HCT116 (cell line): ENCODE measurements at regions not wholly inside any gene's neighbourhood (a gene's known extent, or its start where the extent isn't known, plus 50 kb on each side); places are given as distances from the start of the nearest gene placed in this dataset.

Source experiments
- ATAC-seq: fragments of 200-7000 bp; cut with Tn5 transposase; 2 replicates; pipeline ENCODE4 v1.9.1; 2020; ENCODE audit warnings: mild to moderate bottlenecking, moderate library complexity
- BruUV-seq: library from RNA; stranded (reverse); fragments of 400-500 nt; replicated peaks from 2 replicates; lab custom pipeline; 2021; lab: Mats Ljungman, UMichigan
- CTCF ChIA-PET: fragments of 300-600 bp; sonication (Branson Sonifier 250); formaldehyde crosslinking; loops from one replicate; lab custom pipeline; 2021; ENCODE audit warnings: antibody characterized with exemption; lab: Charles Lee
- POLR2A ChIA-PET: fragments of 300-600, 350-600 bp; sonication (Branson Sonifier 250); formaldehyde crosslinking; loops from one replicate; lab custom pipeline; 2021; ENCODE audit warnings: antibody characterized with exemption; lab: Charles Lee
- RAD21 ChIA-PET, 2 experiments: fragments of 300-600 bp; sonication (Branson Sonifier 250); formaldehyde crosslinking; loops; one replicate each; lab custom pipeline; 2023; ENCODE audit warnings: low total read pairs in 2 of 2; ENCODE audit not compliant: uncharacterized antibody in 2 of 2, unreplicated experiment in 2 of 2, low non-redundant PET in 1 of 2; lab: Charles Lee
- DNase-seq: peaks from one replicate; pipeline ENCODE4 v3.0.0-alpha.2; 2010; ENCODE audit warnings: low read depth, low spot score
- H2AFZ ChIP-seq: fragments of 200-600 bp; shearing (Covaris generic), sonication (generic); 2 replicates; pipeline ENCODE4 v1.6.1; 2017; ENCODE audit warnings: low read depth, mixed run types, mixed read lengths, antibody characterized with exemption, low read length; ENCODE audit not compliant: poor library complexity, severe bottlenecking
- H3K27ac ChIP-seq: 2 replicates; pipeline ENCODE4 v1.5.1; 2012; ENCODE audit warnings: low read depth, low read length
- H3K27me3 ChIP-seq: fragments of 200-600 bp; sonication (generic); 2 replicates; pipeline ENCODE4 v1.6.1; 2016; ENCODE audit warnings: mixed run types, low read length, mixed read lengths; ENCODE audit not compliant: insufficient read depth
- H3K36me3 ChIP-seq, 2 experiments: fragments of 200-500 bp in 1 of 2; fragments of 200-600 bp in 1 of 2; sonication (Bioruptor generic) in 1 of 2; sonication (generic) in 1 of 2; 2 replicates each; pipeline versions ENCODE4 v1.5.1 to v1.6.1; 2014 to 2016; ENCODE audit warnings: low read length in 2 of 2, inconsistent platforms in 1 of 2, mixed read lengths in 1 of 2, mixed run types in 1 of 2; ENCODE audit not compliant: insufficient read depth in 2 of 2, control insufficient read depth in 1 of 2
- H3K4me1 ChIP-seq, 2 experiments: fragments of 200-600 bp in 1 of 2; sonication (generic) in 1 of 2; 2 replicates each; pipeline versions ENCODE4 v1.5.1 to v1.6.1; 2012 to 2017; ENCODE audit warnings: low read length in 2 of 2, inconsistent platforms in 1 of 2, mild to moderate bottlenecking in 1 of 2, mixed read lengths in 1 of 2, mixed run types in 1 of 2, moderate library complexity in 1 of 2; ENCODE audit not compliant: insufficient read depth in 2 of 2, control insufficient read depth in 1 of 2
- H3K4me2 ChIP-seq: fragments of 200-600 bp; sonication (generic); 2 replicates; pipeline ENCODE4 v1.6.1; 2017; ENCODE audit warnings: mixed run types, low read length, mixed read lengths
- H3K4me3 ChIP-seq, 2 experiments: fragments of 200-600 bp in 1 of 2; sonication (generic) in 1 of 2; replicated peaks in 1 of 2; 2 replicates each; pipeline ENCODE4 v1.5.1; 2011 to 2016; ENCODE audit warnings: low read length in 2 of 2, control low read depth in 1 of 2, low read depth in 1 of 2, mild to moderate bottlenecking in 1 of 2, mixed read lengths in 1 of 2, mixed run types in 1 of 2
- H3K79me2 ChIP-seq: fragments of 200-600 bp; sonication (generic); 2 replicates; pipeline ENCODE4 v1.6.1; 2017; ENCODE audit warnings: mild to moderate bottlenecking, mixed run types, low read length, moderate library complexity, mixed read lengths; ENCODE audit not compliant: insufficient read depth
- H3K9ac ChIP-seq: fragments of 200-600 bp; sonication (generic); 2 replicates; pipeline ENCODE4 v1.6.1; 2016; ENCODE audit warnings: low read length, mixed read lengths
- H3K9me2 ChIP-seq: fragments of 200-600 bp; sonication (generic), shearing (Covaris generic); 2 replicates; pipeline ENCODE4 v1.6.1; 2017; ENCODE audit warnings: mixed run types, mild to moderate bottlenecking, moderate library complexity; ENCODE audit not compliant: insufficient read depth
- H3K9me3 ChIP-seq, 2 experiments: fragments of 200-500 bp in 1 of 2; fragments of 200-600 bp in 1 of 2; sonication (Bioruptor generic) in 1 of 2; sonication (generic) in 1 of 2; 2 replicates each; pipeline ENCODE4 v1.6.1; 2014 to 2017; ENCODE audit warnings: low read length in 2 of 2, mixed read lengths in 2 of 2, inconsistent platforms in 1 of 2, low read depth in 1 of 2, mild to moderate bottlenecking in 1 of 2, mixed run types in 1 of 2, moderate library complexity in 1 of 2; ENCODE audit not compliant: control insufficient read depth in 1 of 2, insufficient read depth in 1 of 2
- H4K20me1 ChIP-seq: fragments of 200-600 bp; sonication (generic), shearing (Covaris generic); 2 replicates; pipeline ENCODE4 v1.6.1; 2017; ENCODE audit warnings: mixed run types, mild to moderate bottlenecking, moderate library complexity; ENCODE audit not compliant: insufficient read depth
- CBX3 ChIP-seq: IDR thresholded peaks from 2 replicates; pipeline ENCODE4 v1.6.1; 2012; ENCODE audit warnings: low read depth
- EZH2 ChIP-seq: fragments of 200-600 bp; sonication (generic); IDR thresholded peaks from 2 replicates; pipeline ENCODE4 v1.6.1; 2017; ENCODE audit warnings: antibody characterized with exemption, mixed run types
- EZH2phosphoT487 ChIP-seq: fragments of 200-600 bp; IDR thresholded peaks from 2 replicates; pipeline ENCODE4 v1.6.1; 2018; ENCODE audit warnings: antibody characterized with exemption, borderline replicate concordance
- JUND ChIP-seq: IDR thresholded peaks from 2 replicates; pipeline ENCODE4 v1.6.1; 2012
- POLR2AphosphoS5 ChIP-seq: IDR thresholded peaks from 2 replicates; pipeline ENCODE4 v1.6.1; 2011; ENCODE audit warnings: mild to moderate bottlenecking, low read depth, low read length, moderate library complexity
- RAD21 ChIP-seq: IDR thresholded peaks from 2 replicates; pipeline ENCODE4 v1.6.1; 2012; ENCODE audit warnings: low read depth, mild to moderate bottlenecking
- SP1 ChIP-seq: IDR thresholded peaks from 2 replicates; pipeline ENCODE4 v1.6.1; 2012; ENCODE audit warnings: low read depth
- TCF7L2 ChIP-seq: IDR thresholded peaks from 2 replicates; pipeline ENCODE4 v1.7.0; 2011; ENCODE audit warnings: borderline replicate concordance, inconsistent platforms; ENCODE audit not compliant: insufficient read depth, insufficient read length; ENCODE audit errors: extremely low read depth
- ZFX ChIP-seq: fragments of 450-650 bp; IDR thresholded peaks from 2 replicates; pipeline ENCODE4 v1.6.1; 2017
- ZNF274 ChIP-seq: fragments of 200-500 bp; sonication (Bioruptor generic); IDR thresholded peaks from 2 replicates; pipeline ENCODE4 v1.6.1; 2014; ENCODE audit warnings: mild to moderate bottlenecking, low read depth, low read length, inconsistent platforms
- intact Hi-C: fragments of 100-400 bp; cut with micrococcal nuclease; formaldehyde crosslinking; loops from 2 replicates; pipeline ENCODE4 v1.10.0; 2022
- TF ChIP-seq, protein P1 (sequence below): IDR thresholded peaks from 2 replicates; pipeline ENCODE4 v1.6.1; 2012; ENCODE audit warnings: low read depth
- TF ChIP-seq, protein P2 (sequence below): IDR thresholded peaks from 2 replicates; pipeline ENCODE4 v1.6.1; 2011; ENCODE audit warnings: mild to moderate bottlenecking, low read length, moderate library complexity; ENCODE audit not compliant: insufficient replicate concordance; ENCODE audit errors: extremely low read depth
- TF ChIP-seq, protein P3 (sequence below), 3 experiments: fragments of 200-600 bp in 1 of 3; sonication (generic) in 1 of 3; IDR thresholded peaks in 2 of 3; conservative IDR thresholded peaks in 1 of 3; 2 replicates each; pipeline ENCODE4 v1.5.1; 2012 to 2017; ENCODE audit warnings: low read depth in 2 of 3, low read length in 2 of 3, antibody characterized with exemption in 1 of 3, borderline replicate concordance in 1 of 3, control low read depth in 1 of 3, mild to moderate bottlenecking in 1 of 3, mixed read lengths in 1 of 3, mixed run types in 1 of 3, moderate library complexity in 1 of 3; ENCODE audit not compliant: insufficient read depth in 1 of 3
- TF ChIP-seq, protein P4 (sequence below): IDR thresholded peaks from 2 replicates; pipeline ENCODE4 v1.6.1; 2012

DNA sequence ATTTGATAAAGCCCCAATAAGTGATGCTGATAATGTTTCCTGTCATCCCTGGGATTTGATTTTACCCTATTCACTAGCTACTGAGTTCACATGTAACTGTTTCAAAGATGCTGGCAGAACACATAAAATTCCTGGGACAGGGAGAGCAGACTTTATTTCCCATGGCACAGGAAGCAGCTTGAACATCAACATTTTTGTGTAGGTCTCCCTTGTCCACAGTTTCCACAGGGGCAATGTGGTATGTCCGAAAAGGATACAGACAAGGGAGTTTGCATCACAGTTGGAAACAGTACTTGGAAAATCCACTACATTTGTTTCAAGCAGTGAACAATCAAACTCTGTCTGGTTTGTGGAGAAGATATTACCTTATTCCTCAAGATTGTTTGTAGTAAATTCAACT, 129.2 kb upstream of the KLHL4 start:
- CTCF ChIA-PET: no interaction called here
- BruUV-seq: no TSS peak

More for the DNA sequence above, 129.2 kb upstream of the KLHL4 start:
- Histone ChIP-seq H3K9ac (no peak overlapping the region), H3K27ac (no peak overlapping the region), H3K4me2 (no peak overlapping the region), H3K36me3 (no peaks in the 10 kb centered on the region), H4K20me1 (no peaks in the 10 kb centered on the region), H2AFZ (no peak overlapping the region), H3K4me3 (no peak overlapping the region), H3K9me3 (no peaks in the 10 kb centered on the region), H3K4me1 (no peaks in the 10 kb centered on the region), H3K9me2 (no peaks in the 10 kb centered on the region), H3K27me3 (no peaks in the 10 kb centered on the region)
- ATAC-seq: no peak
- intact Hi-C loops: no loop called here
- no peak for TF ChIP-seq JUND
- no peak for TF ChIP-seq TCF7L2
- no peak for TF ChIP-seq EZH2phosphoT487
- TF ChIP-seq, protein P1, sequence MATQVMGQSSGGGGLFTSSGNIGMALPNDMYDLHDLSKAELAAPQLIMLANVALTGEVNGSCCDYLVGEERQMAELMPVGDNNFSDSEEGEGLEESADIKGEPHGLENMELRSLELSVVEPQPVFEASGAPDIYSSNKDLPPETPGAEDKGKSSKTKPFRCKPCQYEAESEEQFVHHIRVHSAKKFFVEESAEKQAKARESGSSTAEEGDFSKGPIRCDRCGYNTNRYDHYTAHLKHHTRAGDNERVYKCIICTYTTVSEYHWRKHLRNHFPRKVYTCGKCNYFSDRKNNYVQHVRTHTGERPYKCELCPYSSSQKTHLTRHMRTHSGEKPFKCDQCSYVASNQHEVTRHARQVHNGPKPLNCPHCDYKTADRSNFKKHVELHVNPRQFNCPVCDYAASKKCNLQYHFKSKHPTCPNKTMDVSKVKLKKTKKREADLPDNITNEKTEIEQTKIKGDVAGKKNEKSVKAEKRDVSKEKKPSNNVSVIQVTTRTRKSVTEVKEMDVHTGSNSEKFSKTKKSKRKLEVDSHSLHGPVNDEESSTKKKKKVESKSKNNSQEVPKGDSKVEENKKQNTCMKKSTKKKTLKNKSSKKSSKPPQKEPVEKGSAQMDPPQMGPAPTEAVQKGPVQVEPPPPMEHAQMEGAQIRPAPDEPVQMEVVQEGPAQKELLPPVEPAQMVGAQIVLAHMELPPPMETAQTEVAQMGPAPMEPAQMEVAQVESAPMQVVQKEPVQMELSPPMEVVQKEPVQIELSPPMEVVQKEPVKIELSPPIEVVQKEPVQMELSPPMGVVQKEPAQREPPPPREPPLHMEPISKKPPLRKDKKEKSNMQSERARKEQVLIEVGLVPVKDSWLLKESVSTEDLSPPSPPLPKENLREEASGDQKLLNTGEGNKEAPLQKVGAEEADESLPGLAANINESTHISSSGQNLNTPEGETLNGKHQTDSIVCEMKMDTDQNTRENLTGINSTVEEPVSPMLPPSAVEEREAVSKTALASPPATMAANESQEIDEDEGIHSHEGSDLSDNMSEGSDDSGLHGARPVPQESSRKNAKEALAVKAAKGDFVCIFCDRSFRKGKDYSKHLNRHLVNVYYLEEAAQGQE: no peak
- TF ChIP-seq ZFX: no peak
- TF ChIP-seq EZH2: no peak
- no peak for TF ChIP-seq CBX3
- TF ChIP-seq ZNF274: no peak
- TF ChIP-seq, protein P2, sequence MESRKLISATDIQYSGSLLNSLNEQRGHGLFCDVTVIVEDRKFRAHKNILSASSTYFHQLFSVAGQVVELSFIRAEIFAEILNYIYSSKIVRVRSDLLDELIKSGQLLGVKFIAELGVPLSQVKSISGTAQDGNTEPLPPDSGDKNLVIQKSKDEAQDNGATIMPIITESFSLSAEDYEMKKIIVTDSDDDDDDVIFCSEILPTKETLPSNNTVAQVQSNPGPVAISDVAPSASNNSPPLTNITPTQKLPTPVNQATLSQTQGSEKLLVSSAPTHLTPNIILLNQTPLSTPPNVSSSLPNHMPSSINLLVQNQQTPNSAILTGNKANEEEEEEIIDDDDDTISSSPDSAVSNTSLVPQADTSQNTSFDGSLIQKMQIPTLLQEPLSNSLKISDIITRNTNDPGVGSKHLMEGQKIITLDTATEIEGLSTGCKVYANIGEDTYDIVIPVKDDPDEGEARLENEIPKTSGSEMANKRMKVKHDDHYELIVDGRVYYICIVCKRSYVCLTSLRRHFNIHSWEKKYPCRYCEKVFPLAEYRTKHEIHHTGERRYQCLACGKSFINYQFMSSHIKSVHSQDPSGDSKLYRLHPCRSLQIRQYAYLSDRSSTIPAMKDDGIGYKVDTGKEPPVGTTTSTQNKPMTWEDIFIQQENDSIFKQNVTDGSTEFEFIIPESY: no peak
- TF ChIP-seq RAD21: no peak
- TF ChIP-seq, protein P3, sequence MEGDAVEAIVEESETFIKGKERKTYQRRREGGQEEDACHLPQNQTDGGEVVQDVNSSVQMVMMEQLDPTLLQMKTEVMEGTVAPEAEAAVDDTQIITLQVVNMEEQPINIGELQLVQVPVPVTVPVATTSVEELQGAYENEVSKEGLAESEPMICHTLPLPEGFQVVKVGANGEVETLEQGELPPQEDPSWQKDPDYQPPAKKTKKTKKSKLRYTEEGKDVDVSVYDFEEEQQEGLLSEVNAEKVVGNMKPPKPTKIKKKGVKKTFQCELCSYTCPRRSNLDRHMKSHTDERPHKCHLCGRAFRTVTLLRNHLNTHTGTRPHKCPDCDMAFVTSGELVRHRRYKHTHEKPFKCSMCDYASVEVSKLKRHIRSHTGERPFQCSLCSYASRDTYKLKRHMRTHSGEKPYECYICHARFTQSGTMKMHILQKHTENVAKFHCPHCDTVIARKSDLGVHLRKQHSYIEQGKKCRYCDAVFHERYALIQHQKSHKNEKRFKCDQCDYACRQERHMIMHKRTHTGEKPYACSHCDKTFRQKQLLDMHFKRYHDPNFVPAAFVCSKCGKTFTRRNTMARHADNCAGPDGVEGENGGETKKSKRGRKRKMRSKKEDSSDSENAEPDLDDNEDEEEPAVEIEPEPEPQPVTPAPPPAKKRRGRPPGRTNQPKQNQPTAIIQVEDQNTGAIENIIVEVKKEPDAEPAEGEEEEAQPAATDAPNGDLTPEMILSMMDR (IDR thresholded peaks at IDR 0.05 in 2 of 3, conservative IDR thresholded peaks at IDR 0.05 in 1 of 3; ENCODE audit: borderline replicate concordance in 1 of 3, insufficient read depth in 1 of 3, low read depth in 2 of 3, low read length in 2 of 3): no peak
- no peak for TF ChIP-seq POLR2AphosphoS5
- TF ChIP-seq, protein P4, sequence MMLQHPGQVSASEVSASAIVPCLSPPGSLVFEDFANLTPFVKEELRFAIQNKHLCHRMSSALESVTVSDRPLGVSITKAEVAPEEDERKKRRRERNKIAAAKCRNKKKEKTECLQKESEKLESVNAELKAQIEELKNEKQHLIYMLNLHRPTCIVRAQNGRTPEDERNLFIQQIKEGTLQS: no peak
- no peak for TF ChIP-seq SP1
- TF ChIP-seq, all 23 proteins: peak for 0
- RAD21 ChIA-PET: no interaction called here
- no peak for DNase-seq
- POLR2A ChIA-PET: no interaction called here
- no peaks in the 10 kb centered on the region for H3K79me2 ChIP-seq
